Loucy (cell line): ENCODE measurements at regions not wholly inside any gene's neighbourhood (a gene's known extent, or its start where the extent isn't known, plus 50 kb on each side); places are given as distances from the start of the nearest gene placed in this dataset.
A peak's percentile ranks its signal among the peaks of the same experiment; 100 is the strongest.

Experiments used
- H2AFZ ChIP-seq: fragments of 200-600 bp; sonication (generic); 2 replicates; pipeline ENCODE4 v1.6.0; 2016; ENCODE audit warnings: antibody characterized with exemption, mild to moderate bottlenecking, low read length, moderate library complexity
- H3F3A ChIP-seq: fragments of 200-600 bp; 2 replicates; pipeline ENCODE4 v1.6.0; 2016; ENCODE audit warnings: antibody characterized with exemption, low read depth, mild to moderate bottlenecking
- H3K27me3 ChIP-seq: fragments of 200-600 bp; sonication (generic); 2 replicates; pipeline ENCODE4 v1.6.1; 2014; ENCODE audit warnings: low read length, mild to moderate bottlenecking; ENCODE audit not compliant: insufficient read depth, poor library complexity, severe bottlenecking
- H3K36me3 ChIP-seq: fragments of 200-600 bp; sonication (generic); 2 replicates; pipeline ENCODE4 v1.6.1; 2016; ENCODE audit warnings: low read length; ENCODE audit not compliant: insufficient read depth
- H3K4me1 ChIP-seq: fragments of 200-600 bp; sonication (generic); 2 replicates; pipeline ENCODE4 v1.5.1; 2014; ENCODE audit warnings: low read length, mild to moderate bottlenecking; ENCODE audit not compliant: insufficient read depth, poor library complexity, severe bottlenecking
- H3K4me2 ChIP-seq: fragments of 200-600 bp; sonication (generic); 2 replicates; pipeline ENCODE4 v1.6.0; 2014; ENCODE audit warnings: antibody characterized with exemption, low read length, low read depth, mild to moderate bottlenecking; ENCODE audit not compliant: poor library complexity, severe bottlenecking
- H3K4me3 ChIP-seq: fragments of 200-600 bp; sonication (generic); 2 replicates; pipeline ENCODE4 v1.5.1; 2014; ENCODE audit warnings: low read length, mild to moderate bottlenecking, mixed read lengths; ENCODE audit not compliant: poor library complexity, severe bottlenecking
- H3K79me2 ChIP-seq: fragments of 200-600 bp; sonication (generic); 2 replicates; pipeline ENCODE4 v1.6.1; 2014; ENCODE audit warnings: low read length; ENCODE audit not compliant: insufficient read depth
- H3K9ac ChIP-seq: fragments of 200-600 bp; sonication (generic); 2 replicates; pipeline ENCODE4 v1.6.0; 2014; ENCODE audit warnings: mild to moderate bottlenecking, low read depth, low read length, moderate library complexity; ENCODE audit not compliant: poor library complexity, severe bottlenecking
- H3K9me2 ChIP-seq: fragments of 200-600 bp; sonication (generic); replicated peaks from 2 replicates; pipeline ENCODE4 v1.6.1; 2016; ENCODE audit warnings: low read depth, low read length, mixed read lengths
- H3K9me3 ChIP-seq: fragments of 200-600 bp; sonication (generic); 2 replicates; pipeline ENCODE4 v1.6.1; 2014; ENCODE audit warnings: mild to moderate bottlenecking, antibody characterized with exemption, low read length, low read depth; ENCODE audit not compliant: insufficient read depth
- H4K20me1 ChIP-seq: fragments of 200-600 bp; sonication (generic); 2 replicates; pipeline ENCODE4 v1.6.0; 2014; ENCODE audit warnings: antibody characterized with exemption, low read length, mild to moderate bottlenecking; ENCODE audit not compliant: insufficient read depth, poor library complexity, severe bottlenecking
- CTCF ChIP-seq: fragments of 200-600 bp; sonication (generic); conservative IDR thresholded peaks from 2 replicates; pipeline ENCODE4 v1.5.1; 2014; ENCODE audit warnings: mild to moderate bottlenecking, antibody characterized with exemption, low read length
- EZH2phosphoT487 ChIP-seq: fragments of 200-600 bp; IDR thresholded peaks from 2 replicates; pipeline ENCODE4 v1.6.1; 2018; ENCODE audit warnings: antibody characterized with exemption, mild to moderate bottlenecking, moderate library complexity, borderline replicate concordance

GRCh38 chr3:147914532-147914931 lies 505.4 kb downstream of the ZIC1 start:
- H3K9me3 ChIP-seq, result no peaks in the 10 kb centered on the region
- no peak overlapping the region for H3K9ac ChIP-seq
- no peaks in the 10 kb centered on the region for H3K9me2 ChIP-seq
- no peaks in the 10 kb centered on the region for H3K27me3 ChIP-seq
- H3K4me3 ChIP-seq, result no peak overlapping the region
- H3K4me1 ChIP-seq, result no peaks in the 10 kb centered on the region
- no peak overlapping the region for H3K4me2 ChIP-seq
- no peak overlapping the region for H2AFZ ChIP-seq
- H4K20me1 ChIP-seq, result no peaks in the 10 kb centered on the region
- no peaks in the 10 kb centered on the region for H3K79me2 ChIP-seq
- H3K36me3 ChIP-seq, result no peaks in the 10 kb centered on the region
- TF ChIP-seq EZH2phosphoT487 (no peak), CTCF (no peak)
- H3F3A ChIP-seq, result no peaks in the 10 kb centered on the region

- Histone ChIP-seq H3K36me3 (no peaks in the 10 kb centered on the region), H4K20me1 (no peaks in the 10 kb centered on the region), H3K9me2 (no peaks in the 10 kb centered on the region), H3K4me3 (no peak overlapping the region), H2AFZ (no peak overlapping the region), H3K27me3 (no peaks in the 10 kb centered on the region), H3K79me2 (no peaks in the 10 kb centered on the region), H3K4me1 (no peaks in the 10 kb centered on the region), H3K9ac (no peak overlapping the region), H3F3A (no peaks in the 10 kb centered on the region), H3K9me3 (no peaks in the 10 kb centered on the region), H3K4me2 (no peak overlapping the region)
- TF ChIP-seq EZH2phosphoT487, result no peak
These were observed 505.9 kb downstream of the ZIC1 start for GRCh38 chr3:147915057-147915456.

GRCh38 chr3:147919496-147919895 lies 510.3 kb downstream of the ZIC1 start:
- Histone ChIP-seq H3F3A (no peaks in the 10 kb centered on the region), H4K20me1 (no peaks in the 10 kb centered on the region), H3K4me3 (no peak overlapping the region), H3K4me1 (no peaks in the 10 kb centered on the region), H3K9me3 (no peaks in the 10 kb centered on the region), H3K9me2 (no peaks in the 10 kb centered on the region), H3K27me3 (no peaks in the 10 kb centered on the region), H3K4me2 (no peak overlapping the region), H3K79me2 (no peaks in the 10 kb centered on the region), H3K36me3 (no peaks in the 10 kb centered on the region), H3K9ac (no peak overlapping the region), H2AFZ (no peak overlapping the region)
- TF ChIP-seq CTCF (no peak), EZH2phosphoT487 (no peak)

GRCh38 chr3:147921051-147921450 lies 511.9 kb downstream of the ZIC1 start:
- Histone ChIP-seq H2AFZ (peak overlapping the region; percentile 93), H3F3A (no peaks in the 10 kb centered on the region), H3K4me3 (no peak overlapping the region), H3K36me3 (no peaks in the 10 kb centered on the region), H3K9me2 (no peaks in the 10 kb centered on the region), H3K9me3 (no peaks in the 10 kb centered on the region), H3K9ac (no peak overlapping the region), H3K79me2 (no peaks in the 10 kb centered on the region), H4K20me1 (no peaks in the 10 kb centered on the region), H3K27me3 (no peaks in the 10 kb centered on the region), H3K4me1 (no peaks in the 10 kb centered on the region), H3K4me2 (no peak overlapping the region)
- TF ChIP-seq EZH2phosphoT487 (no peak), CTCF (no peak)
